Activated CD4-positive, alpha-beta T cell treated with anti-CD3 and anti-CD28 coated beads, Interleukin-2, amount 10 ng/mL, durations not matched to agents 24 days and 14 days (primary cell): ENCODE measurements at regions not wholly inside any gene's neighbourhood (a gene's known extent, or its start where the extent isn't known, plus 50 kb on each side); places are given as distances from the start of the nearest gene placed in this dataset.

ENCODE experiments used
- DNase-seq: peaks from one replicate; pipeline ENCODE4 v3.0.0; 2022
- H3K27ac Mint-ChIP-seq: one replicate; pipeline ENCODE4 v1.8.0; 2022; ENCODE audit warnings: mild to moderate bottlenecking, mixed read lengths
- H3K27me3 Mint-ChIP-seq: one replicate; pipeline ENCODE4 v1.8.0; 2022; ENCODE audit warnings: mixed read lengths
- H3K36me3 Mint-ChIP-seq: one replicate; pipeline ENCODE4 v1.8.0; 2022; ENCODE audit warnings: low read depth, mild to moderate bottlenecking, mixed read lengths
- H3K4me1 Mint-ChIP-seq: one replicate; pipeline ENCODE4 v1.8.0; 2021; ENCODE audit warnings: mixed read lengths
- H3K4me3 Mint-ChIP-seq: one replicate; pipeline ENCODE4 v1.8.0; 2022; ENCODE audit warnings: mild to moderate bottlenecking, moderate library complexity, mixed read lengths
- H3K9me3 Mint-ChIP-seq: one replicate; pipeline ENCODE4 v1.8.0; 2021; ENCODE audit warnings: mixed read lengths
- intact Hi-C: fragments of 100-400 bp; cut with micrococcal nuclease; formaldehyde crosslinking; loops from one replicate; pipeline ENCODE4 v1.15.1; 2023

DNA sequence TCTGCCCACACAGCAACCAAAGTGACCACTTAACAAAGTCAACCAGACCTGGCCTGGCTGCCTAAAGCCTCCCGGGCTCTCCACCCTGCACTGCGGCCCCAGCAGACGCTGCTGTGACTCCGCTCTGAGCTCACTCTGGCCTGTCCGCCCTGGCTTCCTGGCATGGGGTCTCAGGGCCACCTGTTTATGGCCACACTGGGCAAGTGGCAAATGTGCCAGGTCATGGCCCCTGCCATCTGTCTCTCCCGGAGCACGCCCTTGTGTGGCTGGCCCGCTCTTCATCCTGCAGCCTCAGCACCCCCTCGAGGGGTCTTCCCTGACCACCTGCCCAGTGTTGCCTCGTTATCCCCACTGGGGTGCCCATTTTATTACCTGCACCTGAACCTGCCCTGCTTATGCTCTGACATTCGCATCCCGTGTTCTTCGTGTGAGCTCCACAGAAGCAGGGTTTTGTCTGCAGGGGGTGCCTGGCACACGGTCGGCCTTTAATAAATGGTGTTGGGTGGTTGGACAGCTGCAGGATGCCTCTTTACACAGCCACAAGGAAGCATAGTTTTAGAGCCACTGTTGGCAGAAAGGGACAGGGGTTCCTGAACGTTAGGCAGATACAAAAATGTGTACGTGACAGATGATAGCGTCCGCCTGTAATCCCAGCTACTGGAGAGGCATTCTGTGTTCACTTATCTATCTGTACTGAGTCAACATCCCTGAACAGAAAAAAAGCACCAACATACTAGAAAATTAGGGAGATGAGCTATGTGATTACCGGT lies 785.6 kb downstream of the TBC1D22A start:
- intact Hi-C loops, result no loop called here
- Mint-ChIP-seq H3K4me1 (no peaks in the 10 kb centered on the region), H3K27ac (no peak overlapping the region), H3K27me3 (no peaks in the 10 kb centered on the region), H3K9me3 (no peaks in the 10 kb centered on the region), H3K36me3 (no peaks in the 10 kb centered on the region), H3K4me3 (no peak overlapping the region)
- DNase-seq, result no peak

DNA sequence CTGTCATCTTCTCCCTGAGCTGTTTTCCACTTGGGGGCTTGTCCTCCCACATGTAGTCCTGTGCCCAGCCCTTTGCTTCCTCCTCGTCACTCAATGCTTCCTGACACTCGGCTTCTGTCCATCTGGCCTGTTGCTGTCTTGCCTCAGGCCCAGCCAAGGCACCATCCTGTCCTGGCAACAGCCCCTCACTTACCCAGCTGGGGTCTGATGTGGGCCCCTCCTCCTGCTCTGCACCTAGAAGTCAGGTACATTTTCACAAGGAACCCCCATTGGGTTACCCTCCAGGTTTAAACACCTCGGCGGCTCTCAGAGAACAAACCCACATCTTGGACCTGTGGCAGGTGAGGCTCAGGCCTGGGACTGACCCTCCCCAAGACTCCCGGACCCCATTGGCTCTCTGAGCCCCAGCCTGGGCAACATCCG lies 784.8 kb downstream of the TBC1D22A start:
- H3K36me3 Mint-ChIP-seq, result no peaks in the 10 kb centered on the region
- no peak overlapping the region for H3K27ac Mint-ChIP-seq
- intact Hi-C loops, result no loop called here
- H3K9me3 Mint-ChIP-seq, result no peaks in the 10 kb centered on the region
- DNase-seq, result no peak
- H3K27me3 Mint-ChIP-seq, result no peaks in the 10 kb centered on the region
- H3K4me3 Mint-ChIP-seq, result no peak overlapping the region
- no peaks in the 10 kb centered on the region for H3K4me1 Mint-ChIP-seq

DNA sequence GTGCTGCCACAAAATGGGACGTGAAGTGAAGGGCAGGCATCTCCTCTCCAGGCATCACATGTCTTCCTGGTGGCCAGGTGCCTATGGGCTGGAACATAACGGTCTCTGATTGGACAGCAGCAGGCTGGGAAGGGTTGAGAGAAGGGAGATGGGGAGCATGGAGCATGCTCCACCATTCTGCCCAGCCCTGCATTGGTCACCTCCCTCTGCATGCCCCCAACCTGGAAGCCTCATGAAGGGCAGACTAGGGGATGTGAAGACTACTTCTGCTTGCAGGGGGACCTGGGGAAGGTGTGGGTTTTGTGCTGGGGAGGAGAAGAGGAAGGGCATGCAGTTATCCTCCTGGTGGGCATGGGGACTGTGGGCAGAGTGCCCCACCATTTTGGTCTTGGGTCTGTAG lies 782.2 kb downstream of the TBC1D22A start:
- H3K4me1 Mint-ChIP-seq, result no peaks in the 10 kb centered on the region
- intact Hi-C loops, result no loop called here
- H3K9me3 Mint-ChIP-seq, result no peaks in the 10 kb centered on the region
- H3K36me3 Mint-ChIP-seq, result no peaks in the 10 kb centered on the region
- no peak for DNase-seq
- H3K4me3 Mint-ChIP-seq, result no peak overlapping the region
- no peak overlapping the region for H3K27ac Mint-ChIP-seq
- no peaks in the 10 kb centered on the region for H3K27me3 Mint-ChIP-seq

DNA sequence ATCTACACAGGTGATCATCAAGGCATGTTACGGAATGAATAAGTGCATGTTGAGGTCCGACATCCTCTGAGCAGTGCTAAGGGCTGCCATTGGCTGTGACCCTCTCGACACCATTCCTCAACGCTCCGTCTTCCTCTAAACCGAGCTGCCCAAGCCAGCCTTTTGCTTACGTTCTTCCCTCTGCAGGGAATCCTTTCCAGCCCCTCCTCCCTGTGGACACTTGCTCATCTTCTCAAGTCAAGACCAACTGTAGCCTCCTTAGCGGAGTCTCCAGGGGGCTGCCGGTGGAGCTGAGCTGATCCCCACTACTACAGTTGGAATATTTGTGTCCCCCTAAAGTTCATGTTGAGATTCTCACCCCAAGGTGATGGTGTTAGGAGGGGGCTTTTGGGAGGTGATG lies 781.0 kb downstream of the TBC1D22A start:
- H3K4me3 Mint-ChIP-seq, result no peak overlapping the region
- H3K27ac Mint-ChIP-seq, result no peak overlapping the region
- H3K36me3 Mint-ChIP-seq, result no peaks in the 10 kb centered on the region
- intact Hi-C loops, result no loop called here
- no peaks in the 10 kb centered on the region for H3K27me3 Mint-ChIP-seq
- H3K4me1 Mint-ChIP-seq, result no peaks in the 10 kb centered on the region
- no peaks in the 10 kb centered on the region for H3K9me3 Mint-ChIP-seq
- DNase-seq, result peak; percentile 17

DNA sequence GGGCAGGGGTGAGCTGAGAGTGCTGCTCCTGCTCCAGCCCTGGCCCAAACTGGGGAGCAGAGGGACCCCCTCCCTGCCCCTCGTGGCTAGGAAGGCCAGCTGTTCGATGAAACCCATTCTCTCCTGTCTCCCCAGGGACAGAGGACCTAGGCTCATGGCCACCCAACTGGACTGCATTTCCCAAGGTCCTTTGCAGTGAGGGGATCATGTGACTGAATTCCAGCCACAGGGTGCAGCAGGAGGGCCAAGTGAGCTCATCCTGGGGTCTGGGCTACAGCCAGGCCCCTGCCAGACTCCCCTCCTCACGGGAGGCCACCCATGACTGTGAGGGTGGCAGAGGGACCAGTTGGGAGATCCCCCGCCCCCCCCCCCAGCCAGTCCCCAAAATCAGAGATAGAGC lies 777.6 kb downstream of the TBC1D22A start:
- no peaks in the 10 kb centered on the region for H3K9me3 Mint-ChIP-seq
- no peaks in the 10 kb centered on the region for H3K36me3 Mint-ChIP-seq
- DNase-seq, result no peak
- no peaks in the 10 kb centered on the region for H3K27me3 Mint-ChIP-seq
- intact Hi-C loops, result no loop called here
- H3K4me1 Mint-ChIP-seq, result no peaks in the 10 kb centered on the region
- H3K27ac Mint-ChIP-seq, result no peak overlapping the region
- H3K4me3 Mint-ChIP-seq, result no peak overlapping the region

DNA sequence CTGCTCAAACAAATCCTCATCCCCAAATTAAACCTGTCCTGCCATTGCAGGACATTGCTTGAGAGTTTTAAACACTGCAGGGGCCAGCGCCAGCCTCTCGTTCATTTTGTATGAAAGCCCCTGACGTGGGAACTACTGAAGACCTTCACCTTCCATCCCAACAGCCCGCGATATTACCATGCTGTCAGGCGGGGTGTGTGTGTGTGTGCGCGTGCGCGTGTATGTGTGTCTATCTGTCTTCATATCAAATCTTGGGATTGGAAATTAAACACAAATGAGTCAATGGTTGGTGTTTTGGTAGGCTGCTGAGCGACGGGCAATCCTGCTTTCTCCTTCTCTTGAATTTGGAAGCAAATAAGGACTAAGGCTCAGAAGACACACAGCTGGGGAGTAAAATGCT lies 776.9 kb downstream of the TBC1D22A start:
- Mint-ChIP-seq H3K4me3 (no peak overlapping the region), H3K9me3 (no peaks in the 10 kb centered on the region), H3K27me3 (no peaks in the 10 kb centered on the region), H3K27ac (no peak overlapping the region), H3K4me1 (no peaks in the 10 kb centered on the region), H3K36me3 (no peaks in the 10 kb centered on the region)
- intact Hi-C loops, result no loop called here
- DNase-seq, result peak; percentile 28

DNA sequence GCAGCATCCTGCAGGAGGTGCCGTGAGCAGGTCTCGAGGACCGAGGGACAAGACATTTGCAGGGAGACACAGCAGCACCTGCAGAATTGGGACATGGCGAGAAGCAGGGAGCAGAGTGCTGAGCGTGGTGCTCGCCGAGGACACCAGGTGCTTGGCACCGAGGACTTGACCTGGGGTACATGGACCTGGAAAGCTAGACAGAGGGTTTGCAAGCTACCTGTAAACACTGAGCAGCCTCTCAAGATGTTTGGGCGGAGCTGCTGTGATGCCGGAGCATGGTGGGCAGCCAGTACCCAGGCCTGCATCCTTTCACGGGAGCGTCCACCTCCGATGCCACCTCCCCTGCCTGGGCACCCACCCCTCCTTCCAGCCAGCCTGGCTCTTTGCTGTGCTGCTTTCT lies 773.2 kb downstream of the TBC1D22A start:
- no peak overlapping the region for H3K4me3 Mint-ChIP-seq
- H3K27me3 Mint-ChIP-seq, result no peaks in the 10 kb centered on the region

DNA sequence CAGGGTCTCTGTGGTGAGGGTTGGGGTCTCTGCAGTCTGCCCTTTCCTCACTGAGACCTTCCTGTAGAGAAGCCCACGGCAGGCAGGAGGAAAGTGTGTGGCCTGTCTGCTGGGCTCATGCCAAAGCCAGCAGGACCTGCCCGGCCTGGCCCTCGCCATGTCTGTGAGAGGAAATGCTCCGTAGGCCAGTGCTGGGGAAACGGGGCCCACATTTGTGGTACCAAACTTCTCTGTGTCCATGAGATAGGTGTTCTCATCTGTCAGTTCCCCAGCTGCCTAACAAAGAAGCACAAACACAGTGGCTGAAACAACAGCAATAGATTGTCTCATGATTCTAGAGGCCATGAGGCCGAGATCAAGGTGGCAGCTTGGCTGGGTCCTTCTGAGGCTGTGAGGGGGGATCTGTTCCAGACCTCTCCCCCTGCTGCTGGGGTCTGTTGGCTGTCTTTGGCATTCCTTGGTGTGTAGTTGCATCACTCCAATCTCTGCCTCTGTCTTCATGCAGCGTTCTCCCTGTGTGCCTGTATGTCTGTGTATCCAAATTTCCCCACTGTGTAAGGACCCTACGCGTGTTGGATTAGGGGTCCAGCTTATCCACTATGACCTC lies 772.5 kb downstream of the TBC1D22A start:
- Mint-ChIP-seq H3K27ac (no peak overlapping the region), H3K36me3 (no peaks in the 10 kb centered on the region)

More for the DNA sequence above, 773.2 kb downstream of the TBC1D22A start:
- intact Hi-C loops, result no loop called here
- Mint-ChIP-seq H3K36me3 (no peaks in the 10 kb centered on the region), H3K9me3 (no peaks in the 10 kb centered on the region), H3K27ac (no peak overlapping the region), H3K4me1 (no peaks in the 10 kb centered on the region)
- peak; percentile 40 for DNase-seq

DNA sequence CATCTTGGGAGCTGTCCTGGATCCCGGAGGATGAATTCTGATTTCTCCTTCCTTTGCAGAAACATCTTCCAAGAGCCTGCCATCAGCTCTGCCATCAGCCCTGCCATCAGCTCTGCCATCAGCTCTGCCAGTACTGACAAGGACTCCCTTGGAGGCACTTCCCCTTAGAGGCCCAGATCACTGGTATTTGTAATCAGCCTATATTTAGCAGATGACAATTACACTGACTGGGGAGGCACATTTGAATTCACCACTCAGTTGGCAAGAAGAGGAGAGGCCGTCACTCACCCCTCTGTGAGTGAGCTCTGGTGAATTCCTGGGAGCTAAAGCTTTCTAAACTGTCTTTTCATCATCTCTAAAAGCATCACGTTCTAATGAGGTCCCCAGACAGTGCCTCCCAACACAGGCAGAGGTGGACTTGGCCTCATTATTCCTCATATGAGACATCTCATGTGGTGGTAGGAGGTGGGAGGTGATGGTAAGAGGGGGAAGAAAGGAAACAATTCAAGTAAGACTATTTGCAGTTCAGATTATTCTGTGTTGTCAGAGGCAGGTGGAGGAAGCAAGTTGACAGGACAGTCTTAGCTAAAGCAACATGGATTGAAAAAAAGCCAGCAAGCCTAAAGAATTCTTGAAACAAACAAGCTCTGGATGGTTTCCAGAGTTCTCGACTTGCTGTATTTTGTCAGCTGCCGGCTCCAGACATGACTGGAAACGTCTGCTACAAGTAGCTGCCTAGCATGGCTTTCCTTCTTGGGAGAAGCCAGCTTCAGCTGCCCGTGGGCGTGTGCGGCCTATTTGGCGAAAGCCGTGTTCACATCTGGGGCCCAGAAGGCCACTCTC lies 771.7 kb downstream of the TBC1D22A start:
- no peak overlapping the region for H3K27ac Mint-ChIP-seq
- H3K9me3 Mint-ChIP-seq, result no peaks in the 10 kb centered on the region
- intact Hi-C loops, result no loop called here
- peak; percentile 27 for DNase-seq
- H3K36me3 Mint-ChIP-seq, result no peaks in the 10 kb centered on the region
- no peak overlapping the region for H3K4me3 Mint-ChIP-seq
- H3K27me3 Mint-ChIP-seq, result no peaks in the 10 kb centered on the region
- no peaks in the 10 kb centered on the region for H3K4me1 Mint-ChIP-seq

More for the DNA sequence above, 772.5 kb downstream of the TBC1D22A start:
- Mint-ChIP-seq H3K4me3 (no peak overlapping the region), H3K4me1 (no peaks in the 10 kb centered on the region), H3K27me3 (no peaks in the 10 kb centered on the region), H3K9me3 (no peaks in the 10 kb centered on the region)
- intact Hi-C loops, result no loop called here
- DNase-seq, result peak; percentile 26

DNA sequence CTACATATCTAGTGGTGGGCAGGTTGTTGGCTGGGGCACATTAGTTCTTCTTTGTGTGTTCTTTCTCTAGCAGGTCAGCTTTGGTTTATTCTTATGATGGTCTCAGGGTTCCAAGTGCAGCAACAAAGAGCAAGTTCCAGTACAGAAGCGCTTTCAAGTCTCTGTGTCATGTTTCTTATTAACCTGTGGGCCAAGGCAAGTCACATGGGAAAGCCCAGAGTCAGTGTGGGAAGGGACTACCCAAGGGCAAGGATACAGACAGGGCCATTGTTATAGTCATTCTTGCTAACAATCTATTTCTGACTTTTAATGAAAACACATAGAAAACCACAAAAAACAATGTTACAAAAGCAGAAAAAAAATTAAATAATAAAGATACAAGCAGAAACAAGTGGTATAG lies 754.6 kb downstream of the TBC1D22A start:
- H3K36me3 Mint-ChIP-seq, result no peaks in the 10 kb centered on the region
- intact Hi-C loops, result no loop called here
- no peaks in the 10 kb centered on the region for H3K9me3 Mint-ChIP-seq
- H3K4me1 Mint-ChIP-seq, result no peaks in the 10 kb centered on the region
- H3K4me3 Mint-ChIP-seq, result no peak overlapping the region
- no peak overlapping the region for H3K27ac Mint-ChIP-seq
- H3K27me3 Mint-ChIP-seq, result no peaks in the 10 kb centered on the region
- DNase-seq, result no peak

DNA sequence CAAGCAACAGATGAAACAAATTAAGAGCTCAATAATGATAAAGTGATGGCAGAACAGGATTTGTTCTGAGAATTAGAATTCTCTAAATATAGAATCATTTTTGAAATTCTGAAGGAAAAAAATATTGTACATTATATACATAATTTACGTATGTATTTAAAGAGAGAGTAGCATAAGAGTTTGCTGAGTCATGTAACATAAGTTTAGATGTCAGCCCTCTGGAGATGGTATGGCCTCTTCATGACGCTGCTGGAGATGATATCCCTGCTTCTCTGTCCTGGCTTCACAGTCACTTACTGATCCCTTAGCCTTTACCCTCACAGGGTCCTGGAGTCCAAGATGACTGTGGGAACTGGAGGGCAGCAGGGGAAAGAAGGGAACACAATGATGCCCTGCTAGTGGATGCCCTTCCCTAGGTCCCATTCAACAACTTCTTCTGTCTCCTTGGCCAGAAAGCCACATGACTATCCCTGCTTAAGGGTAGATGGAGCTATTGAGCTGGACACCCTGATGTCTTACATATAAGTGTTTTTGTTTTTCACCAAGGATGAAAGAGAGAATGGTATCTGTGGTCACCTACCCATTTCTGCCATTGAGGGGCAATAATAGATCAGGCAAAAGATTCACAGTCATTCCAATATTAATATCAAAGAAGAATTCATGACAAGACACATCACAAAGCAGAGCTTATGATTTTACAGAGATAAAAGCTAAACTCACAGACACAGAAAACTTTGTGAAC lies 753.1 kb downstream of the TBC1D22A start:
- Mint-ChIP-seq H3K27ac (no peak overlapping the region), H3K4me1 (no peaks in the 10 kb centered on the region), H3K4me3 (no peak overlapping the region), H3K27me3 (no peaks in the 10 kb centered on the region), H3K9me3 (no peaks in the 10 kb centered on the region), H3K36me3 (no peaks in the 10 kb centered on the region)
- intact Hi-C loops, result no loop called here
- DNase-seq, result no peak

DNA sequence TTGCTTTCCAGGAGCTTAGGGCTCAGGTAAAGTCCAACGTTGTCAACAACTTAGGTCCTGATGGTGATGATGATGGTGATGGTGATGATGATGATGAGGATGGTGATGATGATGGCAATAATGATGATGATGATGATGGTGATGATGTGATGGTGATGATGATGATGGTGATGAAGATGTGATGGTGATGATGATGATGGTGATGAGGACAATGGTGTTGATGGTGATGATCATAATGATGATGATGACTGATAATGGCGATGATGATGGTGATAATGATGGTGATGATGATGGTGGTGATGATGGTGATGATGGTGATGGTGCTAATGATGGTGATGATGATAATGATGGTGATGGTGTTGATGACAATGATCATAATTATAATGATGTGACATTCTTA lies 750.2 kb downstream of the TBC1D22A start:
- Mint-ChIP-seq H3K27ac (no peak overlapping the region), H3K27me3 (no peaks in the 10 kb centered on the region), H3K4me3 (no peak overlapping the region), H3K9me3 (no peaks in the 10 kb centered on the region), H3K36me3 (no peaks in the 10 kb centered on the region), H3K4me1 (no peaks in the 10 kb centered on the region)
- intact Hi-C loops, result no loop called here
- no peak for DNase-seq

DNA sequence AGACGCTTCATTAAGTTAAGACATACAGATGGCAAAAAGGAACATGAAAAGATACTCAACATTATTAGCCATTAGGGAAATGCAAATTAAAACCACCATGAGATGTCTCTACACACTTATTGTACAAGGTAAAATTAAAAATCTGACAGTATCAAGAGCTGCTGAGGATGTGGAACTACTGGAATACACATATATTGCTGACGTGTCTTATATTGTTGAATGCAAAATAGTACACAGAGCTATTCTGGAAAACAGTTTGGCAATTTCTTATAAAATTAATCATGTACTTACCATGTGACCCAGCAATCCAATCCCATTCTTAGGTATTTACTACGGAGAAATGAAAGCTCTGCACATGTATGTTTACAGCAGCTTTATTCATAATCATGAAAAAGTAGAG lies 742.5 kb downstream of the TBC1D22A start:
- Mint-ChIP-seq H3K4me3 (no peak overlapping the region), H3K27me3 (peaks cover 1% of the 10 kb centered on the region), H3K9me3 (no peaks in the 10 kb centered on the region), H3K4me1 (no peaks in the 10 kb centered on the region), H3K36me3 (no peaks in the 10 kb centered on the region), H3K27ac (no peak overlapping the region)
- no peak for DNase-seq
- intact Hi-C loops, result no loop called here
